ENCODE measurements at regions not wholly inside any gene's neighbourhood (a gene's known extent, or its start where the extent isn't known, plus 50 kb on each side); places are given as distances from the start of the nearest gene placed in this dataset.

- WGBS (ENCODE audit: extremely low coverage, insufficient read length, low lambda C conversion rate), result no CpG with 5 or more reads among the region's 4 CpGs
Measured at GRCh38 chr1:113253187-113253586, 137.1 kb upstream of the MAGI3 start.

More at GRCh38 chr1:113253187-113253586, 137.1 kb upstream of the MAGI3 start:
- TF ChIP-seq CTCF (conservative IDR thresholded peaks at IDR 0.05), result no peak
- no peak overlapping the region for H2AK5ac ChIP-seq (ENCODE audit: insufficient read length, low read length)
- H4K20me1 ChIP-seq (ENCODE audit: control insufficient read depth, insufficient read depth, insufficient read length), result no peaks in the 10 kb centered on the region
- H3K14ac ChIP-seq (ENCODE audit: insufficient read depth, low read length), result no peak overlapping the region
- H2BK5ac ChIP-seq (ENCODE audit: insufficient read length, low read length), result no peak overlapping the region
- no peaks in the 10 kb centered on the region for H3K79me1 ChIP-seq (ENCODE audit: insufficient read depth, low read depth, low read length, poor library complexity, severe bottlenecking)
- H3K4ac ChIP-seq (ENCODE audit: low read depth, low read length), result no peak overlapping the region
- no peak overlapping the region for H2AFZ ChIP-seq (ENCODE audit: low read length)
- no peak overlapping the region for H3K9ac ChIP-seq (ENCODE audit: extremely low read depth, insufficient read length, low read length)
- H4K8ac ChIP-seq (replicated peaks; ENCODE audit: insufficient read length, low read depth, low read length), result no peak overlapping the region
- DNase-seq, result no peak
- H3K18ac ChIP-seq (ENCODE audit: insufficient read length, low read depth, low read length), result no peak overlapping the region
- H3K9me3 ChIP-seq (ENCODE audit: control insufficient read depth, low read depth, low read length), result no peaks in the 10 kb centered on the region
- Mint-ChIP-seq H3K27me3 (ENCODE audit: low read depth) (peaks cover 3% of the 10 kb centered on the region), H3K4me1 (peaks cover 50 to 55% of the 10 kb centered on the region in 2 experiments), H3K36me3 (ENCODE audit: insufficient read depth in 1 of 3, low read depth in 3 of 3) (no peaks in the 10 kb centered on the region), H3K4me3 (no peak overlapping the region), H3K9me3 (no peaks in the 10 kb centered on the region; a peak in 1 of 5 replicates), H3K27ac (no peak overlapping the region; a peak in 2 of 7 replicates)
- no peaks in the 10 kb centered on the region for H3K27me3 ChIP-seq (ENCODE audit: insufficient read depth, low read length)
- H3K79me2 ChIP-seq (ENCODE audit: insufficient read depth, low read length), result no peaks in the 10 kb centered on the region
- H3K4me1 ChIP-seq (ENCODE audit: insufficient read depth, low read length), result peaks cover 4% of the 10 kb centered on the region; the same call in 1 of the 2 replicates
- H3K27ac ChIP-seq (ENCODE audit: insufficient read length, low read depth, low read length), result no peak overlapping the region
- H3K4me2 ChIP-seq (ENCODE audit: insufficient read depth, insufficient read length, low read length), result no peak overlapping the region
- no peaks in the 10 kb centered on the region for H3K23me2 ChIP-seq (ENCODE audit: insufficient read length, low read depth, low read length, poor library complexity, severe bottlenecking)
- no peak overlapping the region for H4K5ac ChIP-seq (ENCODE audit: insufficient read length, low read depth, low read length)
- H3T11ph ChIP-seq (ENCODE audit: low read length), result no peak overlapping the region
- no peak overlapping the region for H3K23ac ChIP-seq (ENCODE audit: insufficient read length, low read depth, low read length)
- H2BK15ac ChIP-seq (ENCODE audit: low read depth, low read length), result no peak overlapping the region
- no peak overlapping the region for H4K91ac ChIP-seq (ENCODE audit: insufficient read length, low read depth, low read length)
- H2BK20ac ChIP-seq (ENCODE audit: low read depth, low read length, poor library complexity, severe bottlenecking), result no peak overlapping the region
- no peak overlapping the region for H2BK120ac ChIP-seq (ENCODE audit: low read depth, low read length, poor library complexity, severe bottlenecking)
- no peak overlapping the region for H2BK12ac ChIP-seq (ENCODE audit: insufficient read length, low read depth, low read length)
- no peak overlapping the region for H3K56ac ChIP-seq (ENCODE audit: insufficient read length, low read depth, low read length)
